H9 (cell line): ENCODE measurements at regions not wholly inside any gene's neighbourhood (a gene's known extent, or its start where the extent isn't known, plus 50 kb on each side); places are given as distances from the start of the nearest gene placed in this dataset.

Experiments
- DNase-seq: peaks from one replicate; pipeline ENCODE4 v3.0.0-alpha.2; 2017
- H2AFZ ChIP-seq: one replicate; pipeline ENCODE4 v1.6.1; 2013; ENCODE audit warnings: mild to moderate bottlenecking, low read length, control low read depth, moderate library complexity
- H2AK5ac ChIP-seq: 2 replicates; pipeline ENCODE4 v1.6.1; 2013; ENCODE audit warnings: low read length, control low read depth, mixed read lengths; ENCODE audit not compliant: insufficient read length
- H2BK120ac ChIP-seq: one replicate; pipeline ENCODE4 v1.6.1; 2013; ENCODE audit warnings: low read depth, mild to moderate bottlenecking, low read length, control low read depth, inconsistent platforms; ENCODE audit not compliant: poor library complexity, severe bottlenecking
- H2BK12ac ChIP-seq: 2 replicates; pipeline ENCODE4 v1.6.1; 2013; ENCODE audit warnings: low read length, control low read depth, mixed read lengths, low read depth; ENCODE audit not compliant: insufficient read length
- H2BK15ac ChIP-seq: 2 replicates; pipeline ENCODE4 v1.6.1; 2013; ENCODE audit warnings: low read depth, low read length, control low read depth
- H2BK20ac ChIP-seq: one replicate; pipeline ENCODE4 v1.6.1; 2013; ENCODE audit warnings: low read depth, mild to moderate bottlenecking, low read length, control low read depth, inconsistent platforms; ENCODE audit not compliant: poor library complexity, severe bottlenecking
- H2BK5ac ChIP-seq: 2 replicates; pipeline ENCODE4 v1.6.1; 2013; ENCODE audit warnings: low read length, control low read depth, mixed read lengths; ENCODE audit not compliant: insufficient read length
- H3K14ac ChIP-seq: 2 replicates; pipeline ENCODE4 v1.6.1; 2013; ENCODE audit warnings: low read length, control low read depth; ENCODE audit not compliant: insufficient read depth
- H3K18ac ChIP-seq: 2 replicates; pipeline ENCODE4 v1.6.1; 2013; ENCODE audit warnings: low read depth, mild to moderate bottlenecking, mixed read lengths, low read length, control low read depth; ENCODE audit not compliant: insufficient read length
- H3K23ac ChIP-seq: 2 replicates; pipeline ENCODE4 v1.6.1; 2013; ENCODE audit warnings: low read length, control low read depth, mixed read lengths, low read depth; ENCODE audit not compliant: insufficient read length
- H3K23me2 ChIP-seq: 2 replicates; pipeline ENCODE4 v1.6.1; 2013; ENCODE audit warnings: low read depth, mild to moderate bottlenecking, mixed read lengths, low read length, control low read depth; ENCODE audit not compliant: insufficient read length, poor library complexity, severe bottlenecking
- H3K27ac ChIP-seq: 2 replicates; pipeline ENCODE4 v1.5.1; 2013; ENCODE audit warnings: low read length, control low read depth, mixed read lengths, low read depth; ENCODE audit not compliant: insufficient read length
- H3K27me3 ChIP-seq: 2 replicates; pipeline ENCODE4 v1.6.1; 2013; ENCODE audit warnings: low read length, control low read depth, inconsistent platforms; ENCODE audit not compliant: insufficient read depth
- H3K4ac ChIP-seq: 2 replicates; pipeline ENCODE4 v1.6.1; 2013; ENCODE audit warnings: low read depth, mild to moderate bottlenecking, control low read depth, inconsistent platforms, low read length, moderate library complexity
- H3K4me1 ChIP-seq: 2 replicates; pipeline ENCODE4 v1.6.1; 2013; ENCODE audit warnings: low read length, control low read depth, inconsistent platforms; ENCODE audit not compliant: insufficient read depth
- H3K4me2 ChIP-seq: 2 replicates; pipeline ENCODE4 v1.6.1; 2013; ENCODE audit warnings: low read length, control low read depth, mixed read lengths; ENCODE audit not compliant: insufficient read length, insufficient read depth
- H3K56ac ChIP-seq: 2 replicates; pipeline ENCODE4 v1.6.1; 2013; ENCODE audit warnings: low read depth, mild to moderate bottlenecking, mixed read lengths, low read length, control low read depth; ENCODE audit not compliant: insufficient read length
- H3K79me1 ChIP-seq: 2 replicates; pipeline ENCODE4 v1.6.1; 2013; ENCODE audit warnings: low read depth, mild to moderate bottlenecking, moderate library complexity, low read length, control low read depth, inconsistent platforms; ENCODE audit not compliant: insufficient read depth, poor library complexity, severe bottlenecking
- H3K79me2 ChIP-seq: 2 replicates; pipeline ENCODE4 v1.6.1; 2013; ENCODE audit warnings: low read length, control low read depth, inconsistent platforms; ENCODE audit not compliant: insufficient read depth
- H3K9ac ChIP-seq: 2 replicates; pipeline ENCODE4 v1.6.1; 2013; ENCODE audit warnings: low read length, control low read depth, mixed read lengths; ENCODE audit not compliant: insufficient read length; ENCODE audit errors: extremely low read depth
- H3K9me3 ChIP-seq: one replicate; pipeline ENCODE4 v1.6.1; 2013; ENCODE audit warnings: low read depth, low read length, inconsistent platforms; ENCODE audit not compliant: control insufficient read depth
- H3T11ph ChIP-seq: one replicate; pipeline ENCODE4 v1.6.1; 2013; ENCODE audit warnings: mild to moderate bottlenecking, low read length, control low read depth, inconsistent platforms
- H4K20me1 ChIP-seq: one replicate; pipeline ENCODE4 v1.6.1; 2013; ENCODE audit not compliant: control insufficient read depth, insufficient read length, insufficient read depth
- H4K5ac ChIP-seq: 2 replicates; pipeline ENCODE4 v1.6.1; 2013; ENCODE audit warnings: low read depth, mild to moderate bottlenecking, mixed read lengths, low read length, control low read depth; ENCODE audit not compliant: insufficient read length
- H4K8ac ChIP-seq: replicated peaks from 2 replicates; pipeline ENCODE4 v1.6.1; 2013; ENCODE audit warnings: low read length, control low read depth, mixed read lengths, low read depth; ENCODE audit not compliant: insufficient read length
- H4K91ac ChIP-seq: 2 replicates; pipeline ENCODE4 v1.6.1; 2013; ENCODE audit warnings: low read depth, mild to moderate bottlenecking, moderate library complexity, mixed read lengths, low read length, control low read depth; ENCODE audit not compliant: insufficient read length
- H3K27ac Mint-ChIP-seq, 3 experiments: 2 replicates in 2 of 3; 3 replicates in 1 of 3; pipeline ENCODE4 v1.8.0; 2020 to 2021; ENCODE audit warnings: mixed read lengths in 3 of 3, mild to moderate bottlenecking in 1 of 3, moderate library complexity in 1 of 3
- H3K27me3 Mint-ChIP-seq: 2 replicates; pipeline ENCODE4 v1.8.0; 2021; ENCODE audit warnings: low read depth, mild to moderate bottlenecking, moderate library complexity, mixed read lengths
- H3K36me3 Mint-ChIP-seq, 3 experiments: 2 replicates in 2 of 3; 3 replicates in 1 of 3; pipeline ENCODE4 v1.8.0; 2020 to 2021; ENCODE audit warnings: low read depth in 3 of 3, mixed read lengths in 3 of 3; ENCODE audit not compliant: insufficient read depth in 1 of 3
- H3K4me1 Mint-ChIP-seq, 2 experiments: 2 replicates each; pipeline ENCODE4 v1.8.0; 2020; ENCODE audit warnings: mixed read lengths in 2 of 2
- H3K4me3 Mint-ChIP-seq, 2 experiments: 2 replicates in 1 of 2; 3 replicates in 1 of 2; pipeline ENCODE4 v1.8.0; 2020 to 2021; ENCODE audit warnings: mild to moderate bottlenecking in 2 of 2, mixed read lengths in 2 of 2, moderate library complexity in 1 of 2
- H3K9me3 Mint-ChIP-seq, 2 experiments: 2 replicates in 1 of 2; 3 replicates in 1 of 2; pipeline ENCODE4 v1.8.0; 2020; ENCODE audit warnings: mild to moderate bottlenecking in 2 of 2, mixed read lengths in 2 of 2, moderate library complexity in 1 of 2
- WGBS: extraction: QIAGEN DNeasy Blood & Tissue Kit; methylation state at CpG from one replicate; pipeline ENCODE4 v1.1.7; 2013; ENCODE audit warnings: missing lambda C conversion rate, low lambda C conversion rate, mixed read lengths; ENCODE audit not compliant: insufficient read length; ENCODE audit errors: extremely low coverage; 5-methylcytosine and 5-hydroxymethylcytosine counted together
- TF ChIP-seq, protein P1 (sequence below): fragments of 200-600 bp; sonication (generic); conservative IDR thresholded peaks from 3 replicates; pipeline ENCODE4 v1.8.0; 2021; ENCODE audit warnings: antibody characterized with exemption, mild to moderate bottlenecking

- Histone ChIP-seq H2BK12ac (no peak overlapping the region), H3K18ac (no peak overlapping the region), H2AFZ (no peak overlapping the region), H3K4me2 (no peak overlapping the region), H4K8ac (no peak overlapping the region), H3K79me1 (no peaks in the 10 kb centered on the region), H3K23ac (no peak overlapping the region), H3K14ac (no peak overlapping the region; the same call in 1 of the 2 replicates), H2BK15ac (no peak overlapping the region), H3K9me3 (no peaks in the 10 kb centered on the region), H3K9ac (no peak overlapping the region), H2BK20ac (no peak overlapping the region), H2BK120ac (no peak overlapping the region), H3K4me1 (no peaks in the 10 kb centered on the region), H3K27ac (no peak overlapping the region), H3K4ac (no peak overlapping the region), H3K23me2 (no peaks in the 10 kb centered on the region), H4K20me1 (no peaks in the 10 kb centered on the region), H3K79me2 (no peaks in the 10 kb centered on the region), H3K27me3 (peaks cover 3% of the 10 kb centered on the region; the same call in 1 of the 2 replicates), H4K91ac (no peak overlapping the region), H2AK5ac (no peak overlapping the region), H4K5ac (no peak overlapping the region), H2BK5ac (no peak overlapping the region), H3T11ph (no peak overlapping the region), H3K56ac (no peak overlapping the region)
- Mint-ChIP-seq H3K36me3 (no peaks in the 10 kb centered on the region), H3K27ac (no peak overlapping the region; a peak in 1 of 7 replicates), H3K9me3 (no peaks in the 10 kb centered on the region), H3K27me3 (peaks cover 83% of the 10 kb centered on the region), H3K4me3 (no peak overlapping the region), H3K4me1 (no peaks in the 10 kb centered on the region)
- TF ChIP-seq, protein P1, sequence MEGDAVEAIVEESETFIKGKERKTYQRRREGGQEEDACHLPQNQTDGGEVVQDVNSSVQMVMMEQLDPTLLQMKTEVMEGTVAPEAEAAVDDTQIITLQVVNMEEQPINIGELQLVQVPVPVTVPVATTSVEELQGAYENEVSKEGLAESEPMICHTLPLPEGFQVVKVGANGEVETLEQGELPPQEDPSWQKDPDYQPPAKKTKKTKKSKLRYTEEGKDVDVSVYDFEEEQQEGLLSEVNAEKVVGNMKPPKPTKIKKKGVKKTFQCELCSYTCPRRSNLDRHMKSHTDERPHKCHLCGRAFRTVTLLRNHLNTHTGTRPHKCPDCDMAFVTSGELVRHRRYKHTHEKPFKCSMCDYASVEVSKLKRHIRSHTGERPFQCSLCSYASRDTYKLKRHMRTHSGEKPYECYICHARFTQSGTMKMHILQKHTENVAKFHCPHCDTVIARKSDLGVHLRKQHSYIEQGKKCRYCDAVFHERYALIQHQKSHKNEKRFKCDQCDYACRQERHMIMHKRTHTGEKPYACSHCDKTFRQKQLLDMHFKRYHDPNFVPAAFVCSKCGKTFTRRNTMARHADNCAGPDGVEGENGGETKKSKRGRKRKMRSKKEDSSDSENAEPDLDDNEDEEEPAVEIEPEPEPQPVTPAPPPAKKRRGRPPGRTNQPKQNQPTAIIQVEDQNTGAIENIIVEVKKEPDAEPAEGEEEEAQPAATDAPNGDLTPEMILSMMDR, result no peak
- WGBS, result no CpG with 5 or more reads among the region's 12 CpGs
- DNase-seq, result no peak
Measured at GRCh38 chr2:121031568-121032340, 253.2 kb downstream of the TFCP2L1 start.
